Right ventricle myocardium superior (tissue), 1 donor: ENCODE measurements at regions not wholly inside any gene's neighbourhood (a gene's known extent, or its start where the extent isn't known, plus 50 kb on each side); places are given as distances from the start of the nearest gene placed in this dataset.
A peak's percentile ranks its signal among the peaks of the same experiment; 100 is the strongest.

Experiments used
- ATAC-seq: fragments of 200-7000 bp; cut with Tn5 transposase; one replicate; pipeline ENCODE4 v1.9.1; 2020; ENCODE audit warnings: mild to moderate bottlenecking; ENCODE audit not compliant: poor library complexity
- DNase-seq: peaks from one replicate; pipeline ENCODE4 v3.0.0-alpha.2; 2020
- intact Hi-C: fragments of 100-400 bp; cut with DNase I; formaldehyde crosslinking; loops from one replicate; pipeline ENCODE4 v1.11.2; 2022
- donor health status: DM: no; HTN: yes; CAD: no; lungs with severe emphysema.

- peak; percentile 48 for ATAC-seq
- intact Hi-C loops, result no loop called here
- no peak for DNase-seq
These were observed 576.8 kb downstream of the METTL4 start for GRCh38 chr18:1994471-1994870.

DNA sequence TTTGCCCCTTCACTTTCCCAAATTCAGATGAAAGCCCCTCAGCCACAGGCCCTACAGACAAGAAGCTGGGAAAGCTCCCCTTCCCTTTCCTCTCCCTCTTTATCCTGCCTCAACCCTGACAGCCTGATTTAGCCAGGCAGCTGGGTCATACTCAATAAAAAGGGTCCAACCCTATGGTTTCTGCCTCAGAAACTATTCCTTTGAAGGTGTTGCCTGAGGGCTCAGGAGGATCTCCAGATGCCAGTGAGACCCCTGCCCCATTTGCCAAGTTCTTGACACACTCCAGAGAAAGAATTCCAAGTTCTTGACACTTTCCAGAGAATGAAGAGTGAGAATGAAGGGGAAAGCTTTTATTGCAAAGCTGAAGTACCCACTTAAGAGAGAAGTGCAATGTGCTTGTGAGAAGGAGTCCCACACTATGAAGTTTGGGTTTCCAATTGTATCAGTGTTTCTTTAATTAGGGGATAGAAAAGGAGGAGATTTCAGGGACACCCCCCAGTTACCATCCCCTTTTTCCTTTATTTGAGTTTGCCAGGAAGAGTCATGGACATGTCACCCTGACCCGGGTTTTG is 576.2 kb downstream of the METTL4 start:
- no peak for DNase-seq
- no peak for ATAC-seq
- intact Hi-C loops, result no loop called here

DNA sequence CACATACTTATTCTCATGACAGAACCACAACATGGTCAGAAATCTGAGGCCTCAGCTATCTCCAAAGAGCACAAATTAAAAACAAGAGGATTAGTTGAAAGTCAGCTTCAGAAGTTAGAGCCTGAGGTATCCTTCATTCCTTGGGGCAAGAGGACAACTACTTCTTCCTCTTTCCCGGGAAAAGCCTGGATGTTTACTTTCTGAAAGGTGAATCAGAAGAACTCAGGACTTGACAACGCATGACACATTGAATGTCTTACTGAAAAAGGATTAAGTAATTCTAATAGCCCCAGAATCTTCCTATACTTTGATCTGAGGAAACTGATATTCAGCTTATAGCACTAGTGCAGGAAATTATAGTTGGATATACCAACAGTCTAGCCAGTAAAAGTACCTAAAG is 573.2 kb downstream of the METTL4 start:
- no peak for DNase-seq
- intact Hi-C loops, result no loop called here
- ATAC-seq, result no peak

- no peak for DNase-seq
- intact Hi-C loops, result no loop called here
- ATAC-seq, result no peak
These were observed 571.9 kb downstream of the METTL4 start for GRCh38 chr18:1999387-1999786.

- intact Hi-C loops, result no loop called here
- ATAC-seq, result peak; percentile 87
- DNase-seq, result peak; percentile 29
These were observed 569.2 kb downstream of the METTL4 start for GRCh38 chr18:2002151-2002550.

DNA sequence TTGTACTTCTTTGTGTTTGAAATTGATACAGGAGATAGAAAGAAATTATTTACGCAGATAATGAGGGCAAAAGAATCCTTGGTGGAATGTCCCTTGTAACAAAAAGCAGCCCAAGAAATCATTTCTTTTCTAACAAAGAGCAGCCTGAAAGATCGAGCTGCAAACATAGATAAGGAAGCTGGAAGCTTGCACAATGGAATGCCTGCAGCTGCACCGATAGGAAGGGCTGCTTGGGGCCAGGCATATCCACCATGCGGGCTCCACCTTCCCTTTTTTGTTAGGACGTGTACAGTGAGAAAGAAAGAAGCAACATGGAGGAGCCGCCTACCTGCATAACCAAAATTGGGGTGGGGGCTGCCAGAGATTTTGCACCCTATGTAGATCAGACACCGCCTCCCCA is 568.7 kb downstream of the METTL4 start:
- intact Hi-C loops, result no loop called here
- ATAC-seq, result peak; percentile 74
- DNase-seq, result peak; percentile 31

- intact Hi-C loops, result no loop called here
- DNase-seq, result no peak
- peak; percentile 88 for ATAC-seq
These were observed 561.2 kb downstream of the METTL4 start for GRCh38 chr18:2009942-2010697.

GRCh38 chr18:2027016-2027415 is 544.3 kb downstream of the METTL4 start:
- no peak for DNase-seq
- intact Hi-C loops, result no loop called here
- ATAC-seq, result no peak

DNA sequence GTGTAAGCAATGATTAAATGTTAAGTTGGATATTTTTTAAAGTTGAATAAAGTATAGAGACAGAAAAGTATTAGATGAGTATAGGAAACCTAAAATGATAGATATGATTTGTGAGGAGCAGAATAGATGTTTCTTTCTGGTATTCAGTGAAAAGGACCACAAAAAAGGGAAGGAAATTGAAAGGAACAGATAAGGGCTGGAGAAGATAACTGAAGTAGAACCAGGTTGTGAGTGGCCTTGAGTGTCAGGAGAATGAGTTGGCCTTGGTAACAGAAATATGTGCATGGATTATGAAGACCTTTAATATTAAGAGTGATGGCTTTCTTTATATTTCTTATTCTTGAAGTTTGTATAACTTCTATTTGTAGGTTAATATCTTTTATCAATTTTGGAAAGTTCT is 543.5 kb downstream of the METTL4 start:
- intact Hi-C loops, result no loop called here
- no peak for DNase-seq
- no peak for ATAC-seq

GRCh38 chr18:2028986-2029385 is 542.3 kb downstream of the METTL4 start:
- DNase-seq (no peak), ATAC-seq (no peak)
- intact Hi-C loops, result no loop called here

DNA sequence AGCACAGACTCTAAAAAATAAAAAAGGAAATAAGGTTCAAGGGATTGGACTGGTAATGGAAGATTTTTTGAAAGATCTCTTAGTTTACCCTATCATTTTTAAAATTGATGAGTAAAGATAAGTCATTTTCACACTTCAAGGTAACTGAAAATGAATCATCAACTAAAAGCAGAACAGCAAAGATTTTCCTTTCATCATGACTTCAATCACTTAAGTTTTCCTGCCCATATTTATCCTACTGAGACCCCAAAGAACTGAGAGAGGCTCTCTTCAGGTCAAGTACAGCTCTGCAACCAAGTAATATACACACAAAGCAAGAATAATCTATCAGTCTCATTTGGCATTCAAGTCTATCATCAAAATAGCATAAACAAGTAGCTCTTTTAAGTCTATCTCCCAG is 540.7 kb downstream of the METTL4 start:
- DNase-seq (no peak), ATAC-seq (no peak)
- intact Hi-C loops, result no loop called here

DNA sequence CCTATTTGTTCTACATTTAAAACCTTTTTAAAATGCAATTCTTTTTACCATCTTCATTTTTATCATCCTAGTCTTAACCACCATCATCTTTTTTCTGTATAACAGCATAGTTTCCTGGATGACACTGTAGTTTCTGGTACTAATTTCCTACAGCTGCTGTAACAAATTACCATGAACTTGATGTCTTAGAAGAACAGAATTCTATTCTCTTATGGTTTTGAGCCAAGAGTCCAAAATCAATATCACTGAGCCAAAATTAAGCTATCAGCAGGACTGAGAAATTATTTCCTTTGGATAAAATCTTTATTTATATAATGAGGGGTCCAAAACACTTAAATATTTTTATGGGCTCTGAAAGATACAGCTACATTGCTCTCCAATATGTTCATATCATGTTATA is 539.3 kb downstream of the METTL4 start:
- DNase-seq, result no peak
- intact Hi-C loops, result no loop called here
- ATAC-seq, result no peak

GRCh38 chr18:2035056-2035455 is 536.2 kb downstream of the METTL4 start:
- ATAC-seq (no peak), DNase-seq (no peak)
- intact Hi-C loops, result no loop called here

DNA sequence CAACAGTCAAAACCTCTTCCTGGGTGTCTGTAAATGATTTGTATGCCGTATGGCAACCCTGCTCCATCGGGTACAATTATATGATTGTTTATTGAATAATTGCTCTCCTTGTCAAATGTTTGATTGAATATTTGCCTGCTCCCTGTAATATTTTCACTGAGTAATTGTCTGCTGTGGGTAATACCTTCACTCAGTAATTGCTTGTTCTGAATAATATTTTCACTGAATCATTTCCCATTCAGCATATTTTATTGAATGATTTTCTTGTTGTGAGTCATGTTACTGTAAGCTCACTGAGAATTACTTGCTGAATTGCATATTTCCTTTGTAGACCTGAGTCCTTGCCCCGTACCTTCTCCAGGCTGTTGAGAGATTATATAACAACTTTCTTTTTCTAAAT is 535.2 kb downstream of the METTL4 start:
- no peak for DNase-seq
- intact Hi-C loops, result no loop called here
- no peak for ATAC-seq

DNA sequence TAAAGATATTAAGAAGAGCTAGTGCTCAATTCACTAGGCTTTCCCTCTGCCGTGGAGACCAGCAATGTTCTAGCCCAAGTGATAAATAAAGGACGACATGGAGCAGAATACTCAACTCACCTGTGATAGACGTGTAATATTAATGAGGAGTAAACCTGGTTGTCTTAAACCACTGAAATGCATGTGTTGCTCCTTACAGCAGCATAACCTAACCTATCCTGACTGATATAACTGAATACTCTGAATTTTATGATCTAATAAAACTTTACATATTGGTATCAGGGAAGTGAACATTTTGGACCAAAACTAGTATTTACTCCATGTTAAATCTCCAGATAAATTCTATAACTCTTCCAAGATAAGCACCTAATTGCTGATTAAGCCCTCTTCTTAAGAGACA is 531.0 kb downstream of the METTL4 start:
- DNase-seq, result no peak
- intact Hi-C loops, result no loop called here
- ATAC-seq, result no peak

DNA sequence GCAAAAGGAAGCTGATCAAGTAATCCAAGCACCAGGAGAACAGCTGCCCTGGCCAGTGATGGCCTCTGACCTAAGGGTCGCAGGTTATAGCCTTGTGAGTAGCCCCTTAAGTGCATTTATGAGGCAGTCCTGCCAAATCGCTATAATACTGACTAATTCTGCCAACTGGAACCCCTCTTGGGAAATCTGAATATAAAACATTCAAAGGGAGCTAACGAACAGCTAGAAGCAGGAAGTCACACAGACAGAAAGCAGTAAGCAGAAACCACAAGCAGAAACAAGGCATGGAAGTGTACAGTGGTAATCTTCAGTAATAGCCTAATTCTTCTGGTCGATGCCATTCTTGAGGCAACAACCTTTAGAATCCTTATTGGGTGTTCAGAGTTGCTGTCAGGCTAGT is 521.3 kb downstream of the METTL4 start:
- intact Hi-C loops, result no loop called here
- no peak for ATAC-seq
- DNase-seq, result no peak

DNA sequence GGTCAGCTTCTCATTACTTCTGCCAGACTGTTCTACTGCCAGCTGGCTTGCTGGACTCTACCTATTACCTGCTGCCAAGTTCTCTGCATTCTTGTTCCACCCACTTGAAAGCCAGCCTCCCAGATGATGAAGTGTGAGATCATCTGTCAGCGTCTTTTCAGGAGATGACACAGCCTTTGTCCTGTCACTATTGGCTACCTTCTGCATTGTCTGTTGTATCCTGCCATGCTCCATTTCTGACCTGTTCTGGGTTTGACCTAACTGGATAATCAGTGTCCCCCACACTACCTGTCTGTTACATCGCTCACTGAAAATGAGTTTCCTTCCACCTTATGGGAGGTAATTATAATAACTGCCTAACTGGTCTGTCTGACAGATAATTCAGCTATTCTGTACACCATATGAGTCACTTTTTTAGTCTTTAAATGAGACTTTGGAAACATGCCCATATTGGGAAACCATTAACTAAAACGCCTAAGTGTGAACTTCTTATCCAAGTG is 520.6 kb downstream of the METTL4 start:
- peak; percentile 64 for ATAC-seq
- intact Hi-C loops, result no loop called here
- no peak for DNase-seq

GRCh38 chr18:2053490-2054089 is 517.7 kb downstream of the METTL4 start:
- no peak for DNase-seq
- intact Hi-C loops, result no loop called here
- ATAC-seq, result no peak

DNA sequence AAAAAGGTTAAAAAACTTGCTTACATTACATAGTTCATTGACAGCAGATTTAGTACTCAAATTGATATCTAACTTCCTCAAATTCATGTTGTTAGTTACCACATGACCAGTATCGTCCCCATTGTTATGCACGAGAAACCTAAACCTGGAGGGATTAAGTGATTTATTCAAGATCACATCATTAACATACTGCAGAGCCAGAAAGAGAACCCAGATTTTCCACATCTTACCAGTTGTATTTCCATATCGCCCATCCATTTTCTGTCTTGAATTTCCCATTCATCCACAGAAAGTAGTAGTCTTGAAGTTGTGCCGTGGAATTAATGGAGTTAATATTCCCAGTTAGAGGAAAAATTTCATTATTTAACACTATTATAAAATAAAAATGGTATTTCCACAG is 512.0 kb downstream of the METTL4 start:
- intact Hi-C loops, result no loop called here
- DNase-seq, result no peak
- no peak for ATAC-seq

GRCh38 chr18:2060086-2060485 is 511.2 kb downstream of the METTL4 start:
- intact Hi-C loops, result no loop called here
- DNase-seq, result no peak
- ATAC-seq, result no peak
